ENCODE measurements at regions not wholly inside any gene's neighbourhood (a gene's known extent, or its start where the extent isn't known, plus 50 kb on each side); places are given as distances from the start of the nearest gene placed in this dataset.

DNA sequence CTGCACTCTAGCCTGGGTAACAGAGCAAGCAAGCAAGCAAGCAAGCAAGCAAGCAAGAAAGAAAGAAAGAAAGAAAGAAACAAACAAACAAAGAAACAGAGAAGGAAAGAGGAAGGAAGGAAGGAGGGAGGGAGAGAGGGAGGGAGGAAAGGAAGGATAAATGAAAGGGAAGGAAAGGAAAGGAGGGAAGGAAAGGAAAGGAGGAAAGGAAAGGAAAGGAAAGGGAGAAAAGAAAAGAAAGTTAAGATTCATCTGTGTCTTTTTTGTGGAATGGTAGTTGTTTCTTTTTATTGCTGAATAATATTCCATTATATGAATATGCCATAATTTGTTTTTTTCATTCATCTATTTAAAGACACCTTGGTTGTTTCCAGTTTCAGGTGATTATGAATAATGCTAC lies 506.9 kb upstream of the NAALADL2 start:
- dilution Hi-C loops (cut with MboI; ENCODE audit: extremely low pct_ligation_motif_present, low sequenced_read_pairs) = no loop called here

DNA sequence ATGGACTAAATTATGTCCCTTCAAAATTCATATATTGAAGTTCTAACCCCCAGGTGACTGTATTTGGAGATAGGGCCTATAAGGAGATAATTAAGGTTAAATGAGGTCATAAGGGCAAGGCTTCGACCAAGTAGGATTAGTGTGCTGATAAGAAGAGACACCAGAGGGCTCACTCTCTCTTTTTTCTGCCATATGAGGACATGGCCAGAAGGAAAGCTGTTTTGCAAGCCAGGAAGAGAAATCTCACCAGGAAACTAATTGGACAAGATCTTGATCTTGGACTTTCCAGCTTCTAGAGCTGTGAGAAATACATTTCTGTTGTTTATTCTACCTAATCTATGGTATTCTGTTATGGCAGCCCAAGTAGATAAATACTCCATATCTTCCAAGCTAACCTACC lies 503.6 kb upstream of the NAALADL2 start:
- Histone ChIP-seq H3K79me2 (ENCODE audit: control insufficient read depth, insufficient read depth, low read length) (no peaks in the 10 kb centered on the region), H3K4me1 (ENCODE audit: control insufficient read depth, extremely low read depth, insufficient read depth, low read length) (no peaks in the 10 kb centered on the region), H3K27ac (ENCODE audit: control insufficient read depth, insufficient read depth, low read length) (no peak overlapping the region), H3K9ac (ENCODE audit: control insufficient read depth, extremely low read depth, insufficient read depth, low read length) (no peak overlapping the region), H3K27me3 (ENCODE audit: control insufficient read depth, extremely low read depth, insufficient read depth, low read length) (no peaks in the 10 kb centered on the region), H3K4me2 (ENCODE audit: control insufficient read depth, extremely low read depth, insufficient read depth, low read depth, low read length) (no peak overlapping the region), H3K9me3 (ENCODE audit: control insufficient read depth, low read depth, low read length) (no peaks in the 10 kb centered on the region), H2AFZ (ENCODE audit: control insufficient read depth, low read length) (no peak overlapping the region), H4K20me1 (ENCODE audit: control insufficient read depth, extremely low read depth, insufficient read depth, low read length) (no peaks in the 10 kb centered on the region), H3K9me1 (ENCODE audit: control insufficient read depth, extremely low read depth, insufficient read depth, low read length) (no peaks in the 10 kb centered on the region), H3K36me3 (ENCODE audit: control insufficient read depth in 2 of 2, extremely low read depth in 1 of 2, insufficient read depth in 2 of 2, low read length in 2 of 2) (no peaks in the 10 kb centered on the region), H3K4me3 (ENCODE audit: control insufficient read depth in 2 of 3, extremely low read depth in 1 of 3, insufficient read depth in 2 of 3, low read depth in 1 of 3, low read length in 3 of 3) (no peak overlapping the region)
- FAIRE-seq = no peak
- no peak for DNase-seq (ENCODE audit: low read depth, low spot score)
- no peak for TF ChIP-seq EZH2 (IDR thresholded peaks at IDR 0.05; ENCODE audit: low read length)
- TF ChIP-seq, protein P1, sequence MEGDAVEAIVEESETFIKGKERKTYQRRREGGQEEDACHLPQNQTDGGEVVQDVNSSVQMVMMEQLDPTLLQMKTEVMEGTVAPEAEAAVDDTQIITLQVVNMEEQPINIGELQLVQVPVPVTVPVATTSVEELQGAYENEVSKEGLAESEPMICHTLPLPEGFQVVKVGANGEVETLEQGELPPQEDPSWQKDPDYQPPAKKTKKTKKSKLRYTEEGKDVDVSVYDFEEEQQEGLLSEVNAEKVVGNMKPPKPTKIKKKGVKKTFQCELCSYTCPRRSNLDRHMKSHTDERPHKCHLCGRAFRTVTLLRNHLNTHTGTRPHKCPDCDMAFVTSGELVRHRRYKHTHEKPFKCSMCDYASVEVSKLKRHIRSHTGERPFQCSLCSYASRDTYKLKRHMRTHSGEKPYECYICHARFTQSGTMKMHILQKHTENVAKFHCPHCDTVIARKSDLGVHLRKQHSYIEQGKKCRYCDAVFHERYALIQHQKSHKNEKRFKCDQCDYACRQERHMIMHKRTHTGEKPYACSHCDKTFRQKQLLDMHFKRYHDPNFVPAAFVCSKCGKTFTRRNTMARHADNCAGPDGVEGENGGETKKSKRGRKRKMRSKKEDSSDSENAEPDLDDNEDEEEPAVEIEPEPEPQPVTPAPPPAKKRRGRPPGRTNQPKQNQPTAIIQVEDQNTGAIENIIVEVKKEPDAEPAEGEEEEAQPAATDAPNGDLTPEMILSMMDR (optimal IDR thresholded peaks at IDR 0.05 in 1 of 3, IDR thresholded peaks at IDR 0.05 in 1 of 3, conservative IDR thresholded peaks at IDR 0.05 in 1 of 3; ENCODE audit: extremely low read depth in 1 of 3, insufficient read depth in 2 of 3, low read length in 3 of 3) = peak; percentile 27 to 39 (median 36)
- dilution Hi-C loops (cut with MboI; ENCODE audit: extremely low pct_ligation_motif_present, low sequenced_read_pairs) = no loop called here

More for the DNA sequence above, 506.9 kb upstream of the NAALADL2 start:
- Histone ChIP-seq H3K9me3 (ENCODE audit: control insufficient read depth, low read depth, low read length) (no peaks in the 10 kb centered on the region), H3K4me3 (ENCODE audit: control insufficient read depth in 2 of 3, extremely low read depth in 1 of 3, insufficient read depth in 2 of 3, low read depth in 1 of 3, low read length in 3 of 3) (no peak overlapping the region), H3K4me1 (ENCODE audit: control insufficient read depth, extremely low read depth, insufficient read depth, low read length) (no peaks in the 10 kb centered on the region), H3K27me3 (ENCODE audit: control insufficient read depth, extremely low read depth, insufficient read depth, low read length) (no peaks in the 10 kb centered on the region), H3K9me1 (ENCODE audit: control insufficient read depth, extremely low read depth, insufficient read depth, low read length) (no peaks in the 10 kb centered on the region), H3K79me2 (ENCODE audit: control insufficient read depth, insufficient read depth, low read length) (no peaks in the 10 kb centered on the region), H3K9ac (ENCODE audit: control insufficient read depth, extremely low read depth, insufficient read depth, low read length) (no peak overlapping the region), H4K20me1 (ENCODE audit: control insufficient read depth, extremely low read depth, insufficient read depth, low read length) (no peaks in the 10 kb centered on the region), H2AFZ (ENCODE audit: control insufficient read depth, low read length) (no peak overlapping the region), H3K36me3 (ENCODE audit: control insufficient read depth in 2 of 2, extremely low read depth in 1 of 2, insufficient read depth in 2 of 2, low read length in 2 of 2) (no peaks in the 10 kb centered on the region), H3K27ac (ENCODE audit: control insufficient read depth, insufficient read depth, low read length) (no peak overlapping the region), H3K4me2 (ENCODE audit: control insufficient read depth, extremely low read depth, insufficient read depth, low read depth, low read length) (no peak overlapping the region)
- DNase-seq (ENCODE audit: low read depth, low spot score) (no peak), FAIRE-seq (no peak)
- no peak for TF ChIP-seq EZH2 (IDR thresholded peaks at IDR 0.05; ENCODE audit: low read length)
- TF ChIP-seq, protein P1 (optimal IDR thresholded peaks at IDR 0.05 in 1 of 3, IDR thresholded peaks at IDR 0.05 in 1 of 3, conservative IDR thresholded peaks at IDR 0.05 in 1 of 3; ENCODE audit: extremely low read depth in 1 of 3, insufficient read depth in 2 of 3, low read length in 3 of 3) = no peak

All from keratinocyte (primary cell).